K562 (cell line): ENCODE measurements at regions not wholly inside any gene's neighbourhood (a gene's known extent, or its start where the extent isn't known, plus 50 kb on each side); places are given as distances from the start of the nearest gene placed in this dataset.

Experiments used
- ATAC-seq: fragments of 200-7000 bp; cut with Tn5 transposase; 3 replicates; pipeline ENCODE4 v1.9.1; 2020; ENCODE audit warnings: moderate library complexity
- BruUV-seq: library from RNA; stranded (reverse); fragments of 400-500 nt; replicated peaks from 2 replicates; lab custom pipeline; 2021; lab: Mats Ljungman, UMichigan
- CTCF ChIA-PET: fragments of 300-600 bp; formaldehyde crosslinking; extraction: SDS; loops from one replicate; lab custom pipeline; 2021; ENCODE audit warnings: low intra/inter-chr PET ratio; lab: Yijun Ruan, JAX
- POLR2A ChIA-PET: fragments of 300-600, 350-650 bp; sonication (Branson Sonifier 250); formaldehyde crosslinking; extraction: SDS; loops from one replicate; lab custom pipeline; 2021; ENCODE audit warnings: antibody characterized with exemption, inconsistent platforms; lab: Yijun Ruan, JAX
- DNase-seq, 4 experiments: peaks; one replicate each; pipeline versions ENCODE4 v3.0.0 to v3.0.0-alpha.2; 2011 to 2018; ENCODE audit warnings: low spot score in 3 of 4, mixed read lengths in 3 of 4; ENCODE audit errors: extremely low read depth in 1 of 4
- FAIRE-seq: peaks from 2 replicates; lab custom pipeline; 2011; peaks lifted over from hg19 to GRCh38; lab: Jason Lieb, UNC
- H2AFZ ChIP-seq: 2 replicates; pipeline ENCODE4 v1.6.0; 2011; ENCODE audit warnings: low read depth, low read length, control low read depth, inconsistent platforms
- H3K27ac ChIP-seq: fragments of 200-600 bp; 3 replicates; pipeline ENCODE4 v1.8.0; 2011; ENCODE audit warnings: low read depth, mild to moderate bottlenecking, control low read depth, inconsistent platforms, low read length, moderate library complexity, mixed read lengths; ENCODE audit errors: extremely low read depth
- H3K27me3 ChIP-seq, 2 experiments: fragments of 300-600 bp in 1 of 2; 2 replicates in 1 of 2; 3 replicates in 1 of 2; pipeline versions ENCODE4 v1.6.0 to v1.8.0; 2011; ENCODE audit warnings: inconsistent platforms in 2 of 2, low read length in 2 of 2, mild to moderate bottlenecking in 1 of 2, mixed read lengths in 1 of 2, moderate library complexity in 1 of 2; ENCODE audit not compliant: control insufficient read depth in 2 of 2, insufficient read depth in 2 of 2
- H3K36me3 ChIP-seq: fragments of 300-600 bp; 3 replicates; pipeline ENCODE4 v1.8.0; 2011; ENCODE audit warnings: mild to moderate bottlenecking, low read length, inconsistent platforms; ENCODE audit not compliant: control insufficient read depth, insufficient read depth
- H3K4me1 ChIP-seq, 2 experiments: fragments of 200-600 bp in 1 of 2; replicated peaks in 1 of 2; 2 replicates in 1 of 2; 3 replicates in 1 of 2; pipeline versions ENCODE4 v1.5.1 to v1.8.0; 2011; ENCODE audit warnings: inconsistent platforms in 2 of 2, low read length in 2 of 2, mild to moderate bottlenecking in 1 of 2, mixed read lengths in 1 of 2, moderate library complexity in 1 of 2; ENCODE audit not compliant: control insufficient read depth in 2 of 2, insufficient read depth in 2 of 2
- H3K4me2 ChIP-seq: 2 replicates; pipeline ENCODE4 v1.6.1; 2011; ENCODE audit warnings: low read length, control low read depth, inconsistent platforms, mixed read lengths; ENCODE audit not compliant: insufficient read depth
- H3K4me3 ChIP-seq: fragments of 200-600 bp; sonication (generic), shearing (Covaris generic); 2 replicates; pipeline ENCODE4 v1.5.1; 2016; ENCODE audit warnings: control low read depth, inconsistent platforms
- H3K79me2 ChIP-seq: fragments of 200-600 bp; 3 replicates; pipeline ENCODE4 v1.8.0; 2011; ENCODE audit warnings: low read length, inconsistent platforms; ENCODE audit not compliant: control insufficient read depth, insufficient read depth
- H3K9ac ChIP-seq, 2 experiments: 2 replicates each; pipeline versions ENCODE4 v1.6.0 to v1.6.1; 2011; ENCODE audit warnings: low read depth in 2 of 2, low read length in 2 of 2, control low read depth in 1 of 2, inconsistent platforms in 1 of 2, mild to moderate bottlenecking in 1 of 2, mixed read lengths in 1 of 2; ENCODE audit not compliant: insufficient read depth in 1 of 2
- H3K9me1 ChIP-seq: one replicate; pipeline ENCODE4 v1.6.0; 2011; ENCODE audit warnings: inconsistent platforms, mild to moderate bottlenecking, low read length, moderate library complexity; ENCODE audit not compliant: control insufficient read depth, insufficient read depth
- H3K9me3 ChIP-seq: replicated peaks from 2 replicates; pipeline ENCODE4 v1.5.1; 2011; ENCODE audit warnings: low read depth, low read length, inconsistent platforms; ENCODE audit not compliant: control insufficient read depth, insufficient read depth
- H4K20me1 ChIP-seq: replicated peaks from 2 replicates; pipeline ENCODE4 v1.6.1; 2011; ENCODE audit warnings: low read length, inconsistent platforms, mixed read lengths; ENCODE audit not compliant: control insufficient read depth, insufficient read depth
- EGR1 ChIP-seq: fragments of 450-650 bp; conservative IDR thresholded peaks from 2 replicates; pipeline ENCODE4 v1.6.1; 2017; ENCODE audit warnings: mild to moderate bottlenecking
- ESRRA ChIP-seq: fragments of 450-650 bp; IDR thresholded peaks from 2 replicates; pipeline ENCODE4 v1.6.1; 2014; ENCODE audit warnings: low read depth, mild to moderate bottlenecking, moderate library complexity, borderline replicate concordance
- HSF4 ChIP-seq: fragments of 250-450 bp; sonication (Bioruptor Pico); IDR thresholded peaks from 2 replicates; pipeline ENCODE4 v2.1.2; 2022; ENCODE audit warnings: mild to moderate bottlenecking, moderate library complexity, borderline replicate concordance
- KAT7 ChIP-seq: sonication (generic); formaldehyde crosslinking; IDR thresholded peaks from 2 replicates; pipeline ENCODE4 v1.8.0; 2022; ENCODE audit warnings: missing genetic modification reagents, mild to moderate bottlenecking, borderline replicate concordance
- MECOM ChIP-seq: fragments of 250-450 bp; sonication (Bioruptor Pico); IDR thresholded peaks from 2 replicates; pipeline ENCODE4 v1.8.0; 2022; ENCODE audit warnings: inconsistent platforms
- NR2C2 ChIP-seq, 2 experiments: fragments of 200-800 bp in 1 of 2; sonication (Bioruptor generic) in 1 of 2; sonication (generic) in 1 of 2; formaldehyde crosslinking in 1 of 2; IDR thresholded peaks; 2 replicates each; pipeline versions ENCODE4 v1.6.1 to v1.8.0; 2016 to 2022; ENCODE audit warnings: mild to moderate bottlenecking in 1 of 2, missing compliant biosample characterization in 1 of 2, missing genetic modification characterization in 1 of 2, missing genetic modification reagents in 1 of 2
- PCBP2 ChIP-seq: fragments of 200-400 bp; formaldehyde crosslinking; IDR thresholded peaks from 2 replicates; pipeline ENCODE4 v1.6.1; 2018; ENCODE audit warnings: low read length, low read depth, mild to moderate bottlenecking, moderate library complexity; ENCODE audit not compliant: poor library complexity, severe bottlenecking
- RB1 ChIP-seq: fragments of 450-650 bp; IDR thresholded peaks from 2 replicates; pipeline ENCODE4 v1.6.1; 2017; ENCODE audit warnings: low read depth, mild to moderate bottlenecking
- SAFB2 ChIP-seq: fragments of 200-400 bp; formaldehyde crosslinking; IDR thresholded peaks from 2 replicates; pipeline ENCODE4 v1.6.1; 2018; ENCODE audit warnings: borderline replicate concordance, low read length, low read depth, moderate library complexity; ENCODE audit not compliant: severe bottlenecking
- ZNF316 ChIP-seq: fragments of 450-650 bp; IDR thresholded peaks from 2 replicates; pipeline ENCODE4 v1.6.1; 2016
- ZNF695 ChIP-seq: fragments of 450-650 bp; formaldehyde crosslinking; IDR thresholded peaks from 2 replicates; pipeline ENCODE4 v1.4.0; 2020; ENCODE audit warnings: mild to moderate bottlenecking, moderate library complexity
- WGBS: fragments of 100-300 bp; shearing (Covaris generic); methylation state at CpG from one replicate; pipeline ENCODE4 v1.1.6; 2016; ENCODE audit warnings: low coverage, mixed read lengths; ENCODE audit not compliant: insufficient coverage; ENCODE audit errors: missing lambda C conversion rate; 5-methylcytosine and 5-hydroxymethylcytosine counted together
- in situ Hi-C: fragments of 300-500 bp; cut with MboI; formaldehyde crosslinking; loops from 4 replicates; pipeline ENCODE4 v1.15.0; 2018; ENCODE audit warnings: inconsistent platforms, mixed read lengths
- intact Hi-C: fragments of 100-400 bp; cut with micrococcal nuclease; formaldehyde crosslinking; loops from 2 replicates; pipeline ENCODE4 v1.14.2; 2022
- TF ChIP-seq, protein P1 (sequence below), 3 experiments: IDR thresholded peaks in 2 of 3; conservative IDR thresholded peaks in 1 of 3; 2 replicates each; pipeline ENCODE4 v1.5.1; 2011 to 2012; ENCODE audit warnings: low read length in 3 of 3, mild to moderate bottlenecking in 3 of 3, control low read depth in 2 of 3, improper control_type of control experiment in 1 of 3, inconsistent platforms in 1 of 3, low read depth in 1 of 3, mixed read lengths in 1 of 3, moderate library complexity in 1 of 3; ENCODE audit not compliant: insufficient read depth in 2 of 3
- TF ChIP-seq, protein P2 (sequence below): fragments of 450-650 bp; IDR thresholded peaks from 2 replicates; pipeline ENCODE4 v1.6.1; 2018; ENCODE audit not compliant: partially characterized antibody
- TF ChIP-seq, protein P3 (sequence below): fragments of 250-450 bp; sonication (Bioruptor Pico); IDR thresholded peaks from 2 replicates; pipeline ENCODE4 v1.4.0; 2020; ENCODE audit warnings: borderline replicate concordance

DNA sequence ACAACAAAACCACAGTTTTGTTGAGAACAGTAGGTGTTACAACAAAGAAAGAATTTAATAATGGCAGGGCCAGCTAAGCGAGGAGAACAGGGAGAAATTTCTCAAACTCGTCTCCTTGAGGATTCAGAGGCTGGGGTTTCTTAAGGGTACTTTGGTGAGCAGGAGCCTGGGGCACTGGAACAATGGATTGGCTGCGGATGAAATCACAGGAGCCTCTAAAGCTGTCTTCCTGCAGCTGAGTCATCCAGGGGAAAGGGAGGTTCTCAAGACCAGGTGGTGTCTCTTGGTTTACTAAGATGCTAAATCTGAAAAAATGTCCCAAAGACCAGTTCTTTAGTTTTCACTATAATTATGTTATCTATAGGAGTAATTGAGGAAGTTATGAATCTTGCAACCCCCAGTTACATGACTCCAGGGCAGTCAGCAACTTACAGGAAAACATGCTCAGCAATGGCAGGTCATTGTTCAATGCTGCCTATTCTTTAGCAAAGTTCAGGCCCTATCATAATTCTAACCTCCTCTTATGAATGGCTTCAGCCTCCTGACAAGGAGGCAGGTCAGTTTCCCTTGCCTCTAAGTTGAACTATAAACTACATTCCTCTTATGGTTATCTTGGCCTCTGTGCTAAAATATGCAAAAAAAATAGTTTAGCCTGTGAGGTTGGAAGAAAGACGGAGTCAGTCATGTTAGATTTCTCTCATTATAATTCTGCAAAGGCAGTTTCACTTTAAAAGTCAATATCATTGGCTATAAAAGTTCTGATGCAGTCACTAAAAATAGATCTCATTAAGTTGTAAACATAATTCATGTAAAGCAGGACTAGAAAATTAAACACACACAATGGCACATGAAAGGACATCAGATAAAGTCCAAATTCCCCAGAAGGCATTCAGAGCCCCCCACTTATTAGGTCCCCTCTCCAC, 63.3 kb upstream of the CKS2 start:
- Histone ChIP-seq H3K9me1 (no peaks in the 10 kb centered on the region), H2AFZ (no peak overlapping the region), H3K9me3 (no peaks in the 10 kb centered on the region), H3K4me3 (no peak overlapping the region), H3K27me3 (no peaks in the 10 kb centered on the region), H3K4me2 (no peak overlapping the region), H4K20me1 (no peaks in the 10 kb centered on the region), H3K9ac (no peak overlapping the region), H3K36me3 (no peaks in the 10 kb centered on the region), H3K79me2 (no peaks in the 10 kb centered on the region), H3K4me1 (no peaks in the 10 kb centered on the region), H3K27ac (no peak overlapping the region)
- in situ Hi-C loops = no loop called here
- 2% methylated on average over 4 of the region's 4 CpGs for WGBS
- CTCF ChIA-PET = no interaction called here
- no peak for DNase-seq
- FAIRE-seq = no peak
- no TSS peak for BruUV-seq
- ATAC-seq = no peak
- POLR2A ChIA-PET = interaction anchor here (1.3 kb wide), 1 partner anchor 12 kb away, joined by 5 read pairs; no protein-coding TSS in a partner anchor
- intact Hi-C loops = no loop called here
- TF ChIP-seq HSF4 (CRISPR knock-in tag) (no peak), RB1 (no peak), PCBP2 (no peak), EGR1 (no peak), NR2C2 (CRISPR knock-in tag; IDR thresholded peaks at IDR 0.05) (no peak), NR2C2 (tag; IDR thresholded peaks at IDR 0.05) (no peak), MECOM (no peak), ZNF316 (no peak), ESRRA (no peak), ZNF695 (CRISPR knock-in tag) (no peak), SAFB2 (no peak), KAT7 (no peak)
- TF ChIP-seq, protein P1, sequence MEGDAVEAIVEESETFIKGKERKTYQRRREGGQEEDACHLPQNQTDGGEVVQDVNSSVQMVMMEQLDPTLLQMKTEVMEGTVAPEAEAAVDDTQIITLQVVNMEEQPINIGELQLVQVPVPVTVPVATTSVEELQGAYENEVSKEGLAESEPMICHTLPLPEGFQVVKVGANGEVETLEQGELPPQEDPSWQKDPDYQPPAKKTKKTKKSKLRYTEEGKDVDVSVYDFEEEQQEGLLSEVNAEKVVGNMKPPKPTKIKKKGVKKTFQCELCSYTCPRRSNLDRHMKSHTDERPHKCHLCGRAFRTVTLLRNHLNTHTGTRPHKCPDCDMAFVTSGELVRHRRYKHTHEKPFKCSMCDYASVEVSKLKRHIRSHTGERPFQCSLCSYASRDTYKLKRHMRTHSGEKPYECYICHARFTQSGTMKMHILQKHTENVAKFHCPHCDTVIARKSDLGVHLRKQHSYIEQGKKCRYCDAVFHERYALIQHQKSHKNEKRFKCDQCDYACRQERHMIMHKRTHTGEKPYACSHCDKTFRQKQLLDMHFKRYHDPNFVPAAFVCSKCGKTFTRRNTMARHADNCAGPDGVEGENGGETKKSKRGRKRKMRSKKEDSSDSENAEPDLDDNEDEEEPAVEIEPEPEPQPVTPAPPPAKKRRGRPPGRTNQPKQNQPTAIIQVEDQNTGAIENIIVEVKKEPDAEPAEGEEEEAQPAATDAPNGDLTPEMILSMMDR (IDR thresholded peaks at IDR 0.05 in 2 of 3, conservative IDR thresholded peaks at IDR 0.05 in 1 of 3; ENCODE audit: insufficient read depth in 2 of 3, low read depth in 1 of 3, low read length in 3 of 3) = no peak
- TF ChIP-seq, protein P2, sequence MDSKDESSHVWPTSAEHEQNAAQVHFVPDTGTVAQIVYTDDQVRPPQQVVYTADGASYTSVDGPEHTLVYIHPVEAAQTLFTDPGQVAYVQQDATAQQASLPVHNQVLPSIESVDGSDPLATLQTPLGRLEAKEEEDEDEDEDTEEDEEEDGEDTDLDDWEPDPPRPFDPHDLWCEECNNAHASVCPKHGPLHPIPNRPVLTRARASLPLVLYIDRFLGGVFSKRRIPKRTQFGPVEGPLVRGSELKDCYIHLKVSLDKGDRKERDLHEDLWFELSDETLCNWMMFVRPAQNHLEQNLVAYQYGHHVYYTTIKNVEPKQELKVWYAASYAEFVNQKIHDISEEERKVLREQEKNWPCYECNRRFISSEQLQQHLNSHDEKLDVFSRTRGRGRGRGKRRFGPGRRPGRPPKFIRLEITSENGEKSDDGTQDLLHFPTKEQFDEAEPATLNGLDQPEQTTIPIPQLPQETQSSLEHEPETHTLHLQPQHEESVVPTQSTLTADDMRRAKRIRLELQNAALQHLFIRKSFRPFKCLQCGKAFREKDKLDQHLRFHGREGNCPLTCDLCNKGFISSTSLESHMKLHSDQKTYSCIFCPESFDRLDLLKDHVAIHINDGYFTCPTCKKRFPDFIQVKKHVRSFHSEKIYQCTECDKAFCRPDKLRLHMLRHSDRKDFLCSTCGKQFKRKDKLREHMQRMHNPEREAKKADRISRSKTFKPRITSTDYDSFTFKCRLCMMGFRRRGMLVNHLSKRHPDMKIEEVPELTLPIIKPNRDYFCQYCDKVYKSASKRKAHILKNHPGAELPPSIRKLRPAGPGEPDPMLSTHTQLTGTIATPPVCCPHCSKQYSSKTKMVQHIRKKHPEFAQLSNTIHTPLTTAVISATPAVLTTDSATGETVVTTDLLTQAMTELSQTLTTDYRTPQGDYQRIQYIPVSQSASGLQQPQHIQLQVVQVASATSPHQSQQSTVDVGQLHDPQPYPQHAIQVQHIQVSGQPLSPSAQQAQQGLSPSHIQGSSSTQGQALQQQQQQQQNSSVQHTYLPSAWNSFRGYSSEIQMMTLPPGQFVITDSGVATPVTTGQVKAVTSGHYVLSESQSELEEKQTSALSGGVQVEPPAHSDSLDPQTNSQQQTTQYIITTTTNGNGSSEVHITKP = no peak
- TF ChIP-seq, protein P3, sequence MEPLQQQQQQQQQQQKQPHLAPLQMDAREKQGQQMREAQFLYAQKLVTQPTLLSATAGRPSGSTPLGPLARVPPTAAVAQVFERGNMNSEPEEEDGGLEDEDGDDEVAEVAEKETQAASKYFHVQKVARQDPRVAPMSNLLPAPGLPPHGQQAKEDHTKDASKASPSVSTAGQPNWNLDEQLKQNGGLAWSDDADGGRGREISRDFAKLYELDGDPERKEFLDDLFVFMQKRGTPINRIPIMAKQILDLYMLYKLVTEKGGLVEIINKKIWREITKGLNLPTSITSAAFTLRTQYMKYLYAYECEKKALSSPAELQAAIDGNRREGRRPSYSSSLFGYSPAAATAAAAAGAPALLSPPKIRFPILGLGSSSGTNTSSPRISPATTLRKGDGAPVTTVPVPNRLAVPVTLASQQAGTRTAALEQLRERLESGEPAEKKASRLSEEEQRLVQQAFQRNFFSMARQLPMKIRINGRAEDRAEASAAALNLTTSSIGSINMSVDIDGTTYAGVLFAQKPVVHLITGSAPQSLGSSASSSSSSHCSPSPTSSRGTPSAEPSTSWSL = no peak
